DOHH2 (cell line): ENCODE measurements at regions not wholly inside any gene's neighbourhood (a gene's known extent, or its start where the extent isn't known, plus 50 kb on each side); places are given as distances from the start of the nearest gene placed in this dataset.

Experiments used
- EZH2phosphoT487 ChIP-seq: fragments of 200-600 bp; sonication (generic); IDR thresholded peaks from 2 replicates; pipeline ENCODE4 v1.6.1; 2017; ENCODE audit warnings: borderline replicate concordance, mild to moderate bottlenecking, antibody characterized with exemption, low read length, moderate library complexity, mixed read lengths
- TF ChIP-seq, protein P1 (sequence below): fragments of 200-600 bp; sonication (generic); IDR thresholded peaks from one replicate; pipeline ENCODE4 v1.5.1; 2014; ENCODE audit warnings: antibody characterized with exemption, mild to moderate bottlenecking, low read depth, low read length; ENCODE audit not compliant: poor library complexity, severe bottlenecking

- TF ChIP-seq, protein P1, sequence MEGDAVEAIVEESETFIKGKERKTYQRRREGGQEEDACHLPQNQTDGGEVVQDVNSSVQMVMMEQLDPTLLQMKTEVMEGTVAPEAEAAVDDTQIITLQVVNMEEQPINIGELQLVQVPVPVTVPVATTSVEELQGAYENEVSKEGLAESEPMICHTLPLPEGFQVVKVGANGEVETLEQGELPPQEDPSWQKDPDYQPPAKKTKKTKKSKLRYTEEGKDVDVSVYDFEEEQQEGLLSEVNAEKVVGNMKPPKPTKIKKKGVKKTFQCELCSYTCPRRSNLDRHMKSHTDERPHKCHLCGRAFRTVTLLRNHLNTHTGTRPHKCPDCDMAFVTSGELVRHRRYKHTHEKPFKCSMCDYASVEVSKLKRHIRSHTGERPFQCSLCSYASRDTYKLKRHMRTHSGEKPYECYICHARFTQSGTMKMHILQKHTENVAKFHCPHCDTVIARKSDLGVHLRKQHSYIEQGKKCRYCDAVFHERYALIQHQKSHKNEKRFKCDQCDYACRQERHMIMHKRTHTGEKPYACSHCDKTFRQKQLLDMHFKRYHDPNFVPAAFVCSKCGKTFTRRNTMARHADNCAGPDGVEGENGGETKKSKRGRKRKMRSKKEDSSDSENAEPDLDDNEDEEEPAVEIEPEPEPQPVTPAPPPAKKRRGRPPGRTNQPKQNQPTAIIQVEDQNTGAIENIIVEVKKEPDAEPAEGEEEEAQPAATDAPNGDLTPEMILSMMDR, result no peak
- TF ChIP-seq EZH2phosphoT487, result no peak
Observed at GRCh38 chr2:192578780-192579179, 384.0 kb upstream of the TMEFF2 start.
